Neural progenitor cell (in vitro differentiated cells): ENCODE measurements at regions not wholly inside any gene's neighbourhood (a gene's known extent, or its start where the extent isn't known, plus 50 kb on each side); places are given as distances from the start of the nearest gene placed in this dataset.

Experiments used
- DNase-seq: peaks from one replicate; pipeline ENCODE4 v3.0.0-alpha.2; 2016; ENCODE audit warnings: low spot score
- H2AFZ ChIP-seq: fragments of 200-600 bp; sonication (generic); replicated peaks from 2 replicates; pipeline ENCODE4 v1.6.1; 2016; ENCODE audit warnings: antibody characterized with exemption
- H3F3A ChIP-seq: fragments of 200-600 bp; sonication (generic); 2 replicates; pipeline ENCODE4 v1.6.1; 2016; ENCODE audit warnings: antibody characterized with exemption, low read depth
- H3K27ac ChIP-seq: fragments of 200-600 bp; sonication (generic); 2 replicates; pipeline ENCODE4 v1.5.1; 2016; ENCODE audit warnings: mild to moderate bottlenecking
- H3K27me3 ChIP-seq: fragments of 200-600 bp; sonication (generic); 2 replicates; pipeline ENCODE4 v1.6.1; 2016; ENCODE audit warnings: mild to moderate bottlenecking, moderate library complexity
- H3K36me3 ChIP-seq: fragments of 200-600 bp; sonication (generic); 2 replicates; pipeline ENCODE4 v1.5.1; 2016
- H3K4me1 ChIP-seq: fragments of 200-600 bp; sonication (generic); 2 replicates; pipeline ENCODE4 v1.6.1; 2016; ENCODE audit warnings: mixed run types
- H3K4me2 ChIP-seq: fragments of 200-600 bp; sonication (generic); 2 replicates; pipeline ENCODE4 v1.6.1; 2016
- H3K4me3 ChIP-seq: fragments of 200-600 bp; sonication (generic); 2 replicates; pipeline ENCODE4 v1.5.1; 2016
- H3K79me2 ChIP-seq: fragments of 200-600 bp; sonication (generic); 2 replicates; pipeline ENCODE4 v1.6.1; 2016; ENCODE audit warnings: low read depth
- H3K9ac ChIP-seq: fragments of 200-600 bp; sonication (generic); 2 replicates; pipeline ENCODE4 v1.6.1; 2016
- H3K9me3 ChIP-seq: fragments of 200-600 bp; sonication (generic); 2 replicates; pipeline ENCODE4 v1.5.1; 2016; ENCODE audit warnings: low read depth
- H4K20me1 ChIP-seq: fragments of 200-600 bp; sonication (generic); 2 replicates; pipeline ENCODE4 v1.6.1; 2016; ENCODE audit warnings: low read depth
- H3K27ac Mint-ChIP-seq: 3 replicates; pipeline ENCODE4 v1.8.0; 2021; ENCODE audit warnings: mixed read lengths
- H3K27me3 Mint-ChIP-seq: 2 replicates; pipeline ENCODE4 v1.8.0; 2022; ENCODE audit warnings: low read depth, mild to moderate bottlenecking, inconsistent platforms, moderate library complexity, mixed read lengths; ENCODE audit not compliant: insufficient read depth
- H3K36me3 Mint-ChIP-seq: 3 replicates; pipeline ENCODE4 v1.8.0; 2021; ENCODE audit warnings: mixed read lengths
- H3K4me1 Mint-ChIP-seq: 3 replicates; pipeline ENCODE4 v1.8.0; 2021; ENCODE audit warnings: mixed read lengths
- H3K4me3 Mint-ChIP-seq: 3 replicates; pipeline ENCODE4 v1.8.0; 2021; ENCODE audit warnings: mild to moderate bottlenecking, moderate library complexity, mixed read lengths
- H3K9me3 Mint-ChIP-seq: 3 replicates; pipeline ENCODE4 v1.8.0; 2020; ENCODE audit warnings: mixed read lengths
- CTCF ChIP-seq: fragments of 200-600 bp; sonication (generic); IDR thresholded peaks from 2 replicates; pipeline ENCODE4 v1.5.1; 2017; ENCODE audit warnings: antibody characterized with exemption, mild to moderate bottlenecking
- EZH2 ChIP-seq: fragments of 200-600 bp; sonication (generic); IDR thresholded peaks from 2 replicates; pipeline ENCODE4 v1.6.1; 2017; ENCODE audit warnings: antibody characterized with exemption, mild to moderate bottlenecking, moderate library complexity
- EZH2phosphoT487 ChIP-seq: fragments of 200-600 bp; sonication (generic); IDR thresholded peaks from 2 replicates; pipeline ENCODE4 v1.6.1; 2017; ENCODE audit warnings: antibody characterized with exemption

GRCh38 chr12:47441490-47441889 is 264.3 kb downstream of the RPAP3 start:
- Histone ChIP-seq H3K4me3 (no peak overlapping the region), H3K36me3 (no peaks in the 10 kb centered on the region), H4K20me1 (no peaks in the 10 kb centered on the region), H3K4me2 (no peak overlapping the region), H3K4me1 (no peaks in the 10 kb centered on the region), H3K9me3 (no peaks in the 10 kb centered on the region), H3K9ac (no peak overlapping the region), H3K27me3 (no peaks in the 10 kb centered on the region), H3K27ac (no peak overlapping the region), H2AFZ (no peak overlapping the region), H3F3A (no peaks in the 10 kb centered on the region), H3K79me2 (no peaks in the 10 kb centered on the region)
- Mint-ChIP-seq H3K36me3 (no peaks in the 10 kb centered on the region), H3K27ac (no peak overlapping the region), H3K9me3 (peaks cover 10% of the 10 kb centered on the region), H3K27me3 (no peaks in the 10 kb centered on the region), H3K4me1 (no peaks in the 10 kb centered on the region), H3K4me3 (no peak overlapping the region)
- DNase-seq = no peak
- TF ChIP-seq EZH2 (no peak), EZH2phosphoT487 (no peak), CTCF (no peak)

- H3K9me3 Mint-ChIP-seq = peaks cover 15% of the 10 kb centered on the region
- H3K4me1 Mint-ChIP-seq = no peaks in the 10 kb centered on the region
- no peak overlapping the region for H3K4me3 ChIP-seq
These were observed 267.7 kb downstream of the RPAP3 start for GRCh38 chr12:47438175-47438574.

GRCh38 chr12:47437570-47437969 is 268.3 kb downstream of the RPAP3 start:
- no peaks in the 10 kb centered on the region for H3K79me2 ChIP-seq
- no peak overlapping the region for H3K4me3 Mint-ChIP-seq
- no peaks in the 10 kb centered on the region for H3K27me3 Mint-ChIP-seq
- no peaks in the 10 kb centered on the region for H3F3A ChIP-seq
- H3K4me2 ChIP-seq = no peak overlapping the region
- peaks cover 9% of the 10 kb centered on the region for H3K9me3 Mint-ChIP-seq
- H3K27me3 ChIP-seq = no peaks in the 10 kb centered on the region
- H3K9me3 ChIP-seq = peaks cover 5% of the 10 kb centered on the region
- H3K27ac ChIP-seq = no peak overlapping the region
- no peak overlapping the region for H3K9ac ChIP-seq
- H3K27ac Mint-ChIP-seq = no peak overlapping the region
- H3K36me3 ChIP-seq = no peaks in the 10 kb centered on the region
- TF ChIP-seq CTCF (no peak), EZH2phosphoT487 (no peak), EZH2 (no peak)
- H3K4me1 ChIP-seq = no peaks in the 10 kb centered on the region
- no peaks in the 10 kb centered on the region for H4K20me1 ChIP-seq
- no peak overlapping the region for H3K4me3 ChIP-seq
- H3K36me3 Mint-ChIP-seq = no peaks in the 10 kb centered on the region
- H3K4me1 Mint-ChIP-seq = no peaks in the 10 kb centered on the region
- no peak for DNase-seq
- no peak overlapping the region for H2AFZ ChIP-seq

More at GRCh38 chr12:47438175-47438574, 267.7 kb downstream of the RPAP3 start:
- H3K36me3 ChIP-seq = no peaks in the 10 kb centered on the region
- no peak overlapping the region for H3K27ac ChIP-seq
- TF ChIP-seq CTCF (no peak), EZH2phosphoT487 (no peak), EZH2 (no peak)
- no peaks in the 10 kb centered on the region for H4K20me1 ChIP-seq
- no peak overlapping the region for H3K4me3 Mint-ChIP-seq
- H3K9ac ChIP-seq = no peak overlapping the region
- DNase-seq = no peak
- no peaks in the 10 kb centered on the region for H3F3A ChIP-seq
- no peak overlapping the region for H3K4me2 ChIP-seq
- H3K4me1 ChIP-seq = no peaks in the 10 kb centered on the region
- no peaks in the 10 kb centered on the region for H3K27me3 Mint-ChIP-seq
- no peaks in the 10 kb centered on the region for H3K36me3 Mint-ChIP-seq
- H3K27ac Mint-ChIP-seq = no peak overlapping the region
- H3K9me3 ChIP-seq = peaks cover 5% of the 10 kb centered on the region
- H2AFZ ChIP-seq = no peak overlapping the region
- H3K27me3 ChIP-seq = no peaks in the 10 kb centered on the region
- no peaks in the 10 kb centered on the region for H3K79me2 ChIP-seq
